ENCODE measurements at regions not wholly inside any gene's neighbourhood (a gene's known extent, or its start where the extent isn't known, plus 50 kb on each side); places are given as distances from the start of the nearest gene placed in this dataset. TPM values are rescaled to one million over a fixed set of nuclear protein-coding genes. Genes with fewer than 3 reads are reported as not detected.

DNA sequence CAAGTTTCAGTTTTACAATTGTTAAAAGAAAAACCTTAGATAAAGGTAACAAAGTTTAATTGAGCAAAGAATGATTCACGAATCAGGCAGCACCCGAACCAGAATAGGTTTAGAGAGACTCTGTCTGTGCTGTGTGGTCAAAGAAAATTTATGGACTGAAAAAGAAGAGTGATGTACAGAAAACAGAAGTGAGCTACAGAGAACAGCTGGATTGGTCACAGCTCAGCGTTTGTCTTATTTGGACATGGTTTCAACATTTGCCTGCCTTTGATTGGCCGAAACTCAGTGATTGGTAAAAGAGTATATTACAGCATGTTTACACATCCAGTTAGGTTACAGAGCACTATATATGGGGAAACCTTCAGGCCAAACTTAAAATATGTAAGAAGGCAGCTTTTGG lies 703.2 kb upstream of the STXBP6 start:
- H3K79me2 ChIP-seq (ENCODE audit: insufficient read depth, low read length): no peaks in the 10 kb centered on the region
- no peak overlapping the region for H2AFZ ChIP-seq (ENCODE audit: low read length)
- H3K9me3 ChIP-seq (ENCODE audit: low read depth, low read length): no peaks in the 10 kb centered on the region
- H4K20me1 ChIP-seq (ENCODE audit: insufficient read depth, low read length): no peaks in the 10 kb centered on the region
- no peak overlapping the region for H3K4me2 ChIP-seq (ENCODE audit: insufficient read depth, low read length)
- no peaks in the 10 kb centered on the region for H3K36me3 ChIP-seq (ENCODE audit: insufficient read depth, low read length)
- TF ChIP-seq, protein P1, sequence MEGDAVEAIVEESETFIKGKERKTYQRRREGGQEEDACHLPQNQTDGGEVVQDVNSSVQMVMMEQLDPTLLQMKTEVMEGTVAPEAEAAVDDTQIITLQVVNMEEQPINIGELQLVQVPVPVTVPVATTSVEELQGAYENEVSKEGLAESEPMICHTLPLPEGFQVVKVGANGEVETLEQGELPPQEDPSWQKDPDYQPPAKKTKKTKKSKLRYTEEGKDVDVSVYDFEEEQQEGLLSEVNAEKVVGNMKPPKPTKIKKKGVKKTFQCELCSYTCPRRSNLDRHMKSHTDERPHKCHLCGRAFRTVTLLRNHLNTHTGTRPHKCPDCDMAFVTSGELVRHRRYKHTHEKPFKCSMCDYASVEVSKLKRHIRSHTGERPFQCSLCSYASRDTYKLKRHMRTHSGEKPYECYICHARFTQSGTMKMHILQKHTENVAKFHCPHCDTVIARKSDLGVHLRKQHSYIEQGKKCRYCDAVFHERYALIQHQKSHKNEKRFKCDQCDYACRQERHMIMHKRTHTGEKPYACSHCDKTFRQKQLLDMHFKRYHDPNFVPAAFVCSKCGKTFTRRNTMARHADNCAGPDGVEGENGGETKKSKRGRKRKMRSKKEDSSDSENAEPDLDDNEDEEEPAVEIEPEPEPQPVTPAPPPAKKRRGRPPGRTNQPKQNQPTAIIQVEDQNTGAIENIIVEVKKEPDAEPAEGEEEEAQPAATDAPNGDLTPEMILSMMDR (IDR thresholded peaks at IDR 0.05; ENCODE audit: extremely low read depth, low read depth, low read length): no peak
- no peaks in the 10 kb centered on the region for H3K4me1 ChIP-seq (ENCODE audit: insufficient read depth, low read length)
- DNase-seq (ENCODE audit: insufficient read length, low spot score, missing footprints): no peak
- H3K4me3 ChIP-seq (ENCODE audit: insufficient read depth, low read length): no peak overlapping the region
- H3K27ac ChIP-seq (ENCODE audit: low read depth, low read length): no peak overlapping the region
- no peaks in the 10 kb centered on the region for H3K27me3 ChIP-seq (ENCODE audit: insufficient read depth, low read length)

DNA sequence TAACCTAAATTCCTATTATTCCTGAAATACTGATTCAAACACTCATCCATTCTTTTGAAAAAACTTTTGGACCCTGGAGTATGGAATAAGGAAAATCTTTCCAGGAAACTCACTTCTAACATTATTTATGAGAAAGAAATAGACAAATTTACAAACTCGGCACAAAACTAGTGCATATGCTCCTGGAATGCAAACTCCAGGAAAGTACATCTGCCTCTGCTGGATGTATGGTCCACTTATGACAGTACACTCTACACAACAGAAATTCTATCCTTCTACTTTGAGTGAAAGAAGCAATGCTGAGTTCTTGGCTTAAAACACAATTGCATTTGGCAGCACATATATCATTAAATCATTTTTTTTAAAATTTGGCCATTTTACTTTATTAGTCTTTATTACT lies 700.5 kb upstream of the STXBP6 start:
- Histone ChIP-seq H3K27ac (ENCODE audit: low read depth, low read length) (no peak overlapping the region), H3K9me3 (ENCODE audit: low read depth, low read length) (no peaks in the 10 kb centered on the region), H3K4me1 (ENCODE audit: insufficient read depth, low read length) (no peaks in the 10 kb centered on the region), H3K79me2 (ENCODE audit: insufficient read depth, low read length) (no peaks in the 10 kb centered on the region), H3K27me3 (ENCODE audit: insufficient read depth, low read length) (no peaks in the 10 kb centered on the region), H2AFZ (ENCODE audit: low read length) (no peak overlapping the region), H3K4me3 (ENCODE audit: insufficient read depth, low read length) (no peak overlapping the region), H3K4me2 (ENCODE audit: insufficient read depth, low read length) (no peak overlapping the region), H3K36me3 (ENCODE audit: insufficient read depth, low read length) (no peaks in the 10 kb centered on the region), H4K20me1 (ENCODE audit: insufficient read depth, low read length) (no peaks in the 10 kb centered on the region)
- DNase-seq (ENCODE audit: insufficient read length, low spot score, missing footprints): no peak
- TF ChIP-seq, protein P1 (IDR thresholded peaks at IDR 0.05; ENCODE audit: extremely low read depth, low read depth, low read length): no peak

Small RNA genes in the stretch of these regions (small RNA-seq; reads per million reads assigned to genes)
- not detected for gene RF00440
